ENCODE measurements at regions not wholly inside any gene's neighbourhood (a gene's known extent, or its start where the extent isn't known, plus 50 kb on each side); places are given as distances from the start of the nearest gene placed in this dataset.

- TF ChIP-seq EZH2 (IDR thresholded peaks at IDR 0.05; ENCODE audit: borderline replicate concordance, low read length) (no peak), CTCF (conservative IDR thresholded peaks at IDR 0.05 in 1 of 2, IDR thresholded peaks at IDR 0.05 in 1 of 2; ENCODE audit: extremely low read depth in 1 of 2, insufficient read depth in 1 of 2, low read depth in 1 of 2, low read length in 2 of 2) (no peak)
These were observed 290.4 kb upstream of the PLXNA2 start for GRCh38 chr1:208534599-208534897.
